ENCODE measurements at regions not wholly inside any gene's neighbourhood (a gene's known extent, or its start where the extent isn't known, plus 50 kb on each side); places are given as distances from the start of the nearest gene placed in this dataset.

GRCh38 chr2:67922080-67922785 lies 140.6 kb downstream of the C1D start:
- DNase-seq = no peak

GRCh38 chr2:67923696-67924095 lies 139.1 kb downstream of the C1D start:
- no peak for DNase-seq

GRCh38 chr2:67927501-67927900 lies 135.3 kb downstream of the C1D start:
- peak in 1 of 2 experiments; percentile 40 for DNase-seq

- DNase-seq = no peak
These were observed 132.6 kb downstream of the C1D start for GRCh38 chr2:67930156-67930555.

- no peak for DNase-seq
These were observed 125.8 kb downstream of the C1D start for GRCh38 chr2:67936969-67937368.

GRCh38 chr2:67938053-67938452 lies 124.8 kb downstream of the C1D start:
- no peak for DNase-seq

GRCh38 chr2:67945056-67945455 lies 117.7 kb downstream of the C1D start:
- DNase-seq = no peak

GRCh38 chr2:67945940-67946339 lies 116.9 kb downstream of the C1D start:
- no peak for DNase-seq

GRCh38 chr2:67948057-67948456 lies 114.7 kb downstream of the C1D start:
- no peak for DNase-seq

GRCh38 chr2:67948506-67948905 lies 114.3 kb downstream of the C1D start:
- no peak for DNase-seq

GRCh38 chr2:67950018-67950417 lies 112.8 kb downstream of the C1D start:
- DNase-seq = no peak

GRCh38 chr2:67950919-67951318 lies 111.9 kb downstream of the C1D start:
- DNase-seq = no peak

- DNase-seq = no peak
These were observed 110.7 kb downstream of the C1D start for GRCh38 chr2:67952066-67952465.

- DNase-seq = no peak
These were observed 108.6 kb downstream of the C1D start for GRCh38 chr2:67954093-67954748.

- no peak for DNase-seq
These were observed 106.8 kb downstream of the C1D start for GRCh38 chr2:67955748-67956603.

GRCh38 chr2:67965246-67965645 lies 97.6 kb downstream of the C1D start:
- DNase-seq = no peak

GRCh38 chr2:67970071-67970470 lies 92.7 kb downstream of the C1D start:
- DNase-seq = no peak

- no peak for DNase-seq
These were observed 92.3 kb downstream of the C1D start for GRCh38 chr2:67970542-67970941.

- no peak for DNase-seq
These were observed 88.0 kb downstream of the C1D start for GRCh38 chr2:67974559-67975430.

GRCh38 chr2:67977464-67977863 lies 85.3 kb downstream of the C1D start:
- no peak for DNase-seq

GRCh38 chr2:67982956-67983355 lies 79.8 kb downstream of the C1D start:
- no peak for DNase-seq

GRCh38 chr2:67984600-67984999 lies 78.2 kb downstream of the C1D start:
- DNase-seq = no peak

GRCh38 chr2:67985586-67985985 lies 77.2 kb downstream of the C1D start:
- DNase-seq = no peak

All from NCI-H526 (cell line).